ENCODE measurements at regions not wholly inside any gene's neighbourhood (a gene's known extent, or its start where the extent isn't known, plus 50 kb on each side); places are given as distances from the start of the nearest gene placed in this dataset.

GRCh38 chr10:7487528-7487927 is 76.7 kb upstream of the SFMBT2 start:
- Histone ChIP-seq H3K9me2 (no peaks in the 10 kb centered on the region), H3K4me2 (no peak overlapping the region), H3K9ac (no peak overlapping the region), H3K9me3 (no peaks in the 10 kb centered on the region), H2AFZ (ENCODE audit: low read depth) (no peak overlapping the region), H4K20me1 (ENCODE audit: insufficient read depth) (no peaks in the 10 kb centered on the region), H3K79me2 (ENCODE audit: insufficient read depth) (no peaks in the 10 kb centered on the region), H3K4me1 (ENCODE audit: control insufficient read depth in 1 of 2, insufficient read depth in 2 of 2, low read depth in 1 of 2, low read length in 1 of 2) (peaks cover 0 to 5% of the 10 kb centered on the region in 2 experiments; a peak in 1 of 4 replicates), H3K4me3 (ENCODE audit: low read depth in 2 of 2, low read length in 1 of 2) (no peak overlapping the region), H3K36me3 (replicated peaks in 1 of 2; ENCODE audit: control insufficient read depth in 1 of 2, insufficient read depth in 2 of 2, low read length in 1 of 2) (no peaks in the 10 kb centered on the region), H3K27ac (ENCODE audit: low read depth in 2 of 2, low read length in 1 of 2) (no peak overlapping the region), H3F3A (replicated peaks; ENCODE audit: insufficient read depth) (no peaks in the 10 kb centered on the region), H3K27me3 (ENCODE audit: insufficient read depth) (no peaks in the 10 kb centered on the region)
- CTCF ChIA-PET: interaction anchor here (0.7 kb wide), 1 partner anchor 71 kb away, joined by 3 read pairs; no protein-coding TSS in a partner anchor
- POLR2A ChIA-PET: no interaction called here
- TF ChIP-seq YY1 (IDR thresholded peaks at IDR 0.05; ENCODE audit: low read depth) (no peak), RAD21 (IDR thresholded peaks at IDR 0.05; ENCODE audit: low read length) (no peak), IRF3 (IDR thresholded peaks at IDR 0.05; ENCODE audit: low read depth, low read length) (no peak), TAF1 (IDR thresholded peaks at IDR 0.05; ENCODE audit: borderline replicate concordance, low read depth, low read length) (no peak), SIN3A (IDR thresholded peaks at IDR 0.05; ENCODE audit: borderline replicate concordance, low read depth, low read length) (no peak), USF1 (IDR thresholded peaks at IDR 0.05; ENCODE audit: borderline replicate concordance, low read depth) (no peak), CHD2 (IDR thresholded peaks at IDR 0.05; ENCODE audit: low read length, partially characterized antibody) (no peak), USF2 (IDR thresholded peaks at IDR 0.05; ENCODE audit: borderline replicate concordance, low read depth, low read length) (no peak), MEF2A (IDR thresholded peaks at IDR 0.05; ENCODE audit: borderline replicate concordance, low read depth) (no peak), RFX5 (IDR thresholded peaks at IDR 0.05; ENCODE audit: low read length) (no peak), FOXJ3 (CRISPR knock-in tag; IDR thresholded peaks at IDR 0.05) (no peak), JUND (IDR thresholded peaks at IDR 0.05) (no peak)
- WGBS (ENCODE audit: low lambda C conversion rate): 13% methylated on average over 2 of the region's 2 CpGs
- no peak for DNase-seq

GRCh38 chr10:7486528-7486927 is 75.7 kb upstream of the SFMBT2 start:
- Histone ChIP-seq H3K79me2 (ENCODE audit: insufficient read depth) (no peaks in the 10 kb centered on the region), H3K4me2 (no peak overlapping the region), H3F3A (replicated peaks; ENCODE audit: insufficient read depth) (no peaks in the 10 kb centered on the region), H3K4me1 (ENCODE audit: control insufficient read depth in 1 of 2, insufficient read depth in 2 of 2, low read depth in 1 of 2, low read length in 1 of 2) (peaks cover 0 to 5% of the 10 kb centered on the region in 2 experiments; a peak in 1 of 4 replicates), H3K9me3 (no peaks in the 10 kb centered on the region), H2AFZ (ENCODE audit: low read depth) (no peak overlapping the region), H3K27ac (ENCODE audit: low read depth in 2 of 2, low read length in 1 of 2) (no peak overlapping the region), H3K9ac (no peak overlapping the region), H4K20me1 (ENCODE audit: insufficient read depth) (no peaks in the 10 kb centered on the region), H3K27me3 (ENCODE audit: insufficient read depth) (no peaks in the 10 kb centered on the region), H3K4me3 (ENCODE audit: low read depth in 2 of 2, low read length in 1 of 2) (no peak overlapping the region), H3K9me2 (no peaks in the 10 kb centered on the region), H3K36me3 (replicated peaks in 1 of 2; ENCODE audit: control insufficient read depth in 1 of 2, insufficient read depth in 2 of 2, low read length in 1 of 2) (no peaks in the 10 kb centered on the region)
- POLR2A ChIA-PET: no interaction called here
- no peak for DNase-seq
- WGBS (ENCODE audit: low lambda C conversion rate): 74% methylated on average over 6 of the region's 6 CpGs
- TF ChIP-seq RFX5 (IDR thresholded peaks at IDR 0.05; ENCODE audit: low read length) (no peak), RCOR1 (IDR thresholded peaks at IDR 0.05; ENCODE audit: low read length) (no peak), CHD2 (IDR thresholded peaks at IDR 0.05; ENCODE audit: low read length, partially characterized antibody) (no peak), GATA2 (CRISPR knock-in tag; IDR thresholded peaks at IDR 0.05) (no peak), EZH2phosphoT487 (IDR thresholded peaks at IDR 0.05; ENCODE audit: borderline replicate concordance, low read depth) (no peak)
- CTCF ChIA-PET: no interaction called here

Data from SK-N-SH (cell line).